Stimulated activated CD4-positive, alpha-beta T cell treated with anti-CD3 and anti-CD28 coated beads, Interleukin-1b, Interleukin-23, amount 100 ng/mL, for 24 hours (primary cell): ENCODE measurements at regions not wholly inside any gene's neighbourhood (a gene's known extent, or its start where the extent isn't known, plus 50 kb on each side); places are given as distances from the start of the nearest gene placed in this dataset.

ENCODE experiments used
- DNase-seq, 4 experiments: peaks; one replicate each; pipeline ENCODE4 v3.0.0-alpha.2; 2020; ENCODE audit warnings: low read depth in 4 of 4, low spot score in 1 of 4

GRCh38 chr9:99743455-99743854 is 78.2 kb upstream of the NR4A3 start:
- no peak for DNase-seq

- DNase-seq = no peak
Observed at GRCh38 chr9:99744132-99744531, 77.6 kb upstream of the NR4A3 start.

- no peak for DNase-seq
Observed at GRCh38 chr9:99745085-99745484, 76.6 kb upstream of the NR4A3 start.

DNA sequence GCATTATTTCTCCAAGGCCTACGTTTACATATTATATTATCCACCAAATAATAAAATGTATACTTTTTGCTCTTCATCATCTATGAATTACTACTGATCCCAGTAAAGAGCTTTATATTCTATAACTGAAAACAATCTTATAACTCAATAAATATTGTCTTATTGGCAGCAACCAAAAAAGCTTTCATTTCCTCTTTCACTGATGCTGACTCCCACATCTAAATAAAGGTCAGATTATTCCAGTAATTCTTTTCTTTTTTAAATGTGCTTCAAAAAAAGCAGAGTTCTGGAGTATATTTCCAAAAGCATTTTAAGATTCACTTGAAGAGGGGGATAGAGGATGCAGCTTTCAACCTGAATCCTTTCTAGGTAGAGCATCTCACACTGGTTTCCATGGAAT is 75.3 kb upstream of the NR4A3 start:
- DNase-seq = no peak

GRCh38 chr9:99748266-99748665 is 73.4 kb upstream of the NR4A3 start:
- no peak for DNase-seq

- no peak for DNase-seq
Observed at GRCh38 chr9:99748676-99749075, 73.0 kb upstream of the NR4A3 start.

- no peak for DNase-seq
Observed at GRCh38 chr9:99749641-99750040, 72.0 kb upstream of the NR4A3 start.

DNA sequence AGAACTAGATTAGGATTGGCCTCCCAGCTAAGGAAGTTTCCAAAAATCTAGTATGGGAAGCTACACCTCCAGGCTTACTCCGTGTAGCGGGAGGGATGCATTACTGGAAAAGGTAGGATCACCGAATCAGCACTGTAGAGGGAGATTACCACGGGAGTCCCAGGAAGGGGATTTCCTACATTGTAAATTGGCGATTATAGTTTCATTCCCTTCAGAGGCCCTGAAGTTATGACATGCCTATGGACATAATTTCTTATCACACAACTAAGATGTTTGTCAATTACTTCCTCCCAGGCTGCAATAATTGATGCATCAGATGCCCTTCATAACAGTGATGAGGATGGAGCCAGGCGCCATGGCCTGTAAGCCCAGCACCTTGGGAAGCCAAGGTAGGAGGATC is 71.2 kb upstream of the NR4A3 start:
- no peak for DNase-seq

DNA sequence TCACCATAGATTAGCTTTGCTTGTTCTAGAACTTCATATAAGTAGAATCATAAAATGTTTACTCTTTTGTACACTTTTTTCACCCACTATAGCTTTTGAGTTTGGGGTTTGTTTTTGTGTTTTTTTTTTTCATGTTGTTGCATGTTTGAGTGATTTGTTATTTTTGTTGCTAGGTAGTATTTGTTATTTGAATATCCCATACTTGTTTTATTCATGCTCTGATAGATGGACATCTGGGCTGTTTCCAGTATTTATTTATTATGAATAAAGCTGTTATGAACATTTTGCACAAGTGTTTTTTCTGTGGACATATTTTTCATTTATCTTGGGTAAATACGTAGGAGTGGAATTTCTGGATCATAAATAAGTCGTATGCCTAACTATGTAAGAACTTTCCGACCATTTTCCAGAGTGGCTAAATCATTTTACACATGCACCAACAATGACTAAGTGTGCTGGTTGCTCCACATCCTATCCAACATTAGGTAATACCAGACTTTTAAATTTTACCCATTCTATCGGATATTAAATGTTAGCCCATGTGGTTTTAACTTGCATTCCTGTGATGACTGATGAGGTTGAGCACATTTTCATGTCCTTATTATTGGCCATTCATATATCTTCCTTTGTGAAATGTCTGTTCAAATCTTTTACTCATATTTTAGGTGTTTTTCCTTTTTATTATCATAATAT is 69.1 kb upstream of the NR4A3 start:
- DNase-seq = no peak

- no peak for DNase-seq
Observed at GRCh38 chr9:99753436-99753835, 68.2 kb upstream of the NR4A3 start.

GRCh38 chr9:99760421-99760820 is 61.3 kb upstream of the NR4A3 start:
- DNase-seq = no peak

DNA sequence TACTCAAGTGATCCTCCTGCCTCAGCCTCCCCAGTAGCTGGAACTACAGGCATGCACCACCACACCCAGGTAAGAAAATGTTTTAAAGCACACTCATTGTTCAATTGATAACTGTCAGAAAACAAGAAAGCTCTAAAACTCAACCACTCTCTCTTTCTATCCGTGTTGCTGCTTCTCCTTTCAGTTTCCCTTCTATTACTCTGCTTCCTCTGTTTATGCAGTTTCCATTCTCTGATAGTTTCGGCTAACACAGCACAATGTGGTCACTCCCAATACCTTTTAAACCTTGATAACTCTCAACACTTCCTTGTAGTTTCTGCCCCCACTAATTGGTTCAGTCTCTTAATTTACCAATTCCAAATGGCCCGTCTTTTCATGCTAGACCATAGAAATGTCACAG is 59.2 kb upstream of the NR4A3 start:
- DNase-seq = no peak
